ENCODE measurements at regions not wholly inside any gene's neighbourhood (a gene's known extent, or its start where the extent isn't known, plus 50 kb on each side); places are given as distances from the start of the nearest gene placed in this dataset.
"Not testable (repeated sequence)": the region's sequence is repeated elsewhere in the genome, so short reads cannot be mapped to it uniquely, and the experiment has no call there.

- H3K36me3 Mint-ChIP-seq: no peaks in the 10 kb centered on the region
- H3K4me3 Mint-ChIP-seq: no peak overlapping the region
- H3K9me3 Mint-ChIP-seq: no peaks in the 10 kb centered on the region
- H3K4me1 Mint-ChIP-seq: no peaks in the 10 kb centered on the region
- no peaks in the 10 kb centered on the region for H3K27me3 Mint-ChIP-seq
- no peak overlapping the region for H3K27ac Mint-ChIP-seq
These were observed 102.0 kb downstream of the HNMT start for GRCh38 chr2:138066139-138066806.

DNA sequence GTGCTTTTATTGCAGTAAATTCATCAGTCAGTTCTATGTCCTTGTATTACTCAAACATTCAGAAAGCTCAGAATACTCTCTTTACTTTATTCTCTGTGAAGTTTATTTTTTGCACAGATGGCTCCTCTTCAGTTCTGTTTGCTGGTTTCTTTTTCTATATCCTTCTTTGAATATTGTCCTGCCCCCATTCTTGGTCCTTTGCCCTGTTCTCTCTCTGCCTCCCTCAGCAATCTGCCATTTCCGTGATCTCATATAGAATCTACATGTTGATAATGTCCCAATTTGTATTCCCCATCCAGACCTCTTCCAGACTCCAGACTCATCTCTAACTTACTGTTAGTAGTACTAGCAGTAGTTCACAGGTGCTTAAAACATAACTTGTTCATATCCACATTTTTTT, 102.6 kb downstream of the HNMT start:
- no peak overlapping the region for H3K4me3 Mint-ChIP-seq
- no peaks in the 10 kb centered on the region for H3K36me3 Mint-ChIP-seq
- no peaks in the 10 kb centered on the region for H3K9me3 Mint-ChIP-seq
- H3K4me1 Mint-ChIP-seq: no peaks in the 10 kb centered on the region
- no peaks in the 10 kb centered on the region for H3K27me3 Mint-ChIP-seq
- H3K27ac Mint-ChIP-seq: no peak overlapping the region

GRCh38 chr2:138068669-138069068, 104.4 kb downstream of the HNMT start:
- H3K9me3 Mint-ChIP-seq, H3K4me1 Mint-ChIP-seq, H3K36me3 Mint-ChIP-seq, H3K27ac Mint-ChIP-seq, H3K27me3 Mint-ChIP-seq, H3K4me3 Mint-ChIP-seq: not testable (repeated sequence)

GRCh38 chr2:138071042-138071719, 106.9 kb downstream of the HNMT start:
- H3K36me3 Mint-ChIP-seq, H3K4me3 Mint-ChIP-seq, H3K4me1 Mint-ChIP-seq, H3K27ac Mint-ChIP-seq, H3K27me3 Mint-ChIP-seq, H3K9me3 Mint-ChIP-seq: not testable (repeated sequence)

- Mint-ChIP-seq H3K4me1 (no peaks in the 10 kb centered on the region), H3K36me3 (no peaks in the 10 kb centered on the region), H3K27ac (no peak overlapping the region), H3K4me3 (no peak overlapping the region), H3K9me3 (no peaks in the 10 kb centered on the region), H3K27me3 (no peaks in the 10 kb centered on the region)
These were observed 107.7 kb downstream of the HNMT start for GRCh38 chr2:138071720-138072719.

- Mint-ChIP-seq H3K27me3 (no peaks in the 10 kb centered on the region), H3K9me3 (no peaks in the 10 kb centered on the region), H3K4me1 (no peaks in the 10 kb centered on the region), H3K4me3 (no peak overlapping the region), H3K27ac (no peak overlapping the region), H3K36me3 (no peaks in the 10 kb centered on the region)
These were observed 113.9 kb downstream of the HNMT start for GRCh38 chr2:138078153-138078552.

DNA sequence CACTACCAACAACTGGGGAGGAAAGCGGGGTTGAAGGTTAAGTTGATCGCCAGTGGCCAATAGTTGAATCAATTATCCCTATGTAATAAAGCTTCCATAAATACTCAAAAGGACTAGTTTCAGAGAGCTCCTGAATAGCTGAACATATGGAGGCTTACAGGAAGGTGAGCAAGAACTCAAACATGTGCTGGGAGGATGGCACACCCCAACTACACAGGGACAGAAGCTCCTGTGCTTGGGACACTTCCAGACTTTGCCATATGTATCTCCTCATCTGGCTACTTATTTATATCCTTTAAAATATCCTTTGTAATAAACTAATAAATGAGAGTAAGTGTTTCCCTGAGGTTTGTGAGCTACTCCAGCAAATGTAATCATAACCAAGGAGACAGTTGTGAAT, 115.7 kb downstream of the HNMT start:
- no peaks in the 10 kb centered on the region for H3K36me3 Mint-ChIP-seq

GRCh38 chr2:138081225-138082073, 117.2 kb downstream of the HNMT start:
- no peak overlapping the region for H3K27ac Mint-ChIP-seq
- no peak overlapping the region for H3K4me3 Mint-ChIP-seq
- no peaks in the 10 kb centered on the region for H3K9me3 Mint-ChIP-seq
- no peaks in the 10 kb centered on the region for H3K4me1 Mint-ChIP-seq
- no peaks in the 10 kb centered on the region for H3K27me3 Mint-ChIP-seq
- no peaks in the 10 kb centered on the region for H3K36me3 Mint-ChIP-seq

More for the DNA sequence above, 115.7 kb downstream of the HNMT start:
- Mint-ChIP-seq H3K4me3 (no peak overlapping the region), H3K27ac (no peak overlapping the region), H3K9me3 (no peaks in the 10 kb centered on the region), H3K27me3 (no peaks in the 10 kb centered on the region), H3K4me1 (no peaks in the 10 kb centered on the region)

- Mint-ChIP-seq H3K4me1 (no peaks in the 10 kb centered on the region), H3K36me3 (no peaks in the 10 kb centered on the region), H3K9me3 (no peaks in the 10 kb centered on the region), H3K4me3 (no peak overlapping the region), H3K27ac (no peak overlapping the region), H3K27me3 (no peaks in the 10 kb centered on the region)
These were observed 119.9 kb downstream of the HNMT start for GRCh38 chr2:138084206-138084605.

- H3K27me3 Mint-ChIP-seq, H3K4me3 Mint-ChIP-seq, H3K36me3 Mint-ChIP-seq, H3K27ac Mint-ChIP-seq, H3K4me1 Mint-ChIP-seq, H3K9me3 Mint-ChIP-seq: not testable (repeated sequence)
These were observed 121.2 kb downstream of the HNMT start for GRCh38 chr2:138085441-138085840.

DNA sequence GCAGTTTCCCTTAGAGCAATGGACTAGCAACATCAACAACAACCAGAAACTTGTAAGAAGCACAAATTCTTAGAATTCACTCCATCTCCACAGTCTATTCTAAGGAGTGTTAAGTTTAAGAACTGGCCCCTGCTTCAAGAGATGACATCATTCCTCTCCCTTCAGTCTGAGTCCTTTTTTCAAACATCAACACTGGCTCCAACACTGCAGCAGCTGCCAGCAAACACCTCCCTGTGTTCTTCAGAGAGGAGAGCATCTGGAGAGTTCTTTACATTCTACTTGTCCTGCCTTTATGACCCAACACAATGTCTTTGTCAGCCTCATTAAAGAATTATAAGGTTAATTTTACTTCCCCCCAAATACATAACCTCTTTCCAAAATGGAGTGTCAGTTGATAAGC, 122.3 kb downstream of the HNMT start:
- Mint-ChIP-seq H3K4me3 (no peak overlapping the region), H3K36me3 (no peaks in the 10 kb centered on the region), H3K27me3 (no peaks in the 10 kb centered on the region), H3K4me1 (no peaks in the 10 kb centered on the region), H3K27ac (no peak overlapping the region), H3K9me3 (no peaks in the 10 kb centered on the region)

GRCh38 chr2:138087751-138088593, 123.7 kb downstream of the HNMT start:
- Mint-ChIP-seq H3K4me1 (no peaks in the 10 kb centered on the region), H3K4me3 (no peak overlapping the region)

GRCh38 chr2:138090330-138090729, 126.1 kb downstream of the HNMT start:
- no peaks in the 10 kb centered on the region for H3K4me1 Mint-ChIP-seq
- H3K9me3 Mint-ChIP-seq: no peaks in the 10 kb centered on the region
- H3K36me3 Mint-ChIP-seq: no peaks in the 10 kb centered on the region
- H3K27ac Mint-ChIP-seq: no peak overlapping the region
- no peak overlapping the region for H3K4me3 Mint-ChIP-seq
- no peaks in the 10 kb centered on the region for H3K27me3 Mint-ChIP-seq

More at GRCh38 chr2:138087751-138088593, 123.7 kb downstream of the HNMT start:
- Mint-ChIP-seq H3K27ac (no peak overlapping the region), H3K36me3 (no peaks in the 10 kb centered on the region), H3K27me3 (no peaks in the 10 kb centered on the region), H3K9me3 (no peaks in the 10 kb centered on the region)

DNA sequence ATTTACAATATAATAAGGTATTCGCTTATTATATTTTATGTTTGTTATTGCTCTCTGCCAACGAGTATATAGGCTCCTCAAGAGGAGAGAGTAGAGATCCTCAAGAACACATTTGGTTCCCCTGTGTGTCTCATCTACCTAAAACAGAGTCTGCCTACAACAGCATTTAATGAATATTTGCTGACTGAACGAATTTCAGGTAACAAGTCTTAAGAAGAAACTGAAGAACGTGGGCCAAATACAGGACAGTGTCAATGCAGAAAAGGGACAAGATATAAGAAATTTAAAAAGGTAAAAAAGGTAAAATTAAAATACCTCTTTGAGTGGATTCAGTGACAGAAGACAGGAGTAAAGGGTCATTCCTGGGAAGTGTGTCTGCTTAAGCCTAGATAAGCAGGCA, 129.2 kb downstream of the HNMT start:
- H3K4me3 Mint-ChIP-seq: no peak overlapping the region
- no peaks in the 10 kb centered on the region for H3K36me3 Mint-ChIP-seq
- no peak overlapping the region for H3K27ac Mint-ChIP-seq
- H3K27me3 Mint-ChIP-seq: no peaks in the 10 kb centered on the region
- H3K9me3 Mint-ChIP-seq: peaks cover 2% of the 10 kb centered on the region
- no peaks in the 10 kb centered on the region for H3K4me1 Mint-ChIP-seq
